ENCODE measurements at regions not wholly inside any gene's neighbourhood (a gene's known extent, or its start where the extent isn't known, plus 50 kb on each side); places are given as distances from the start of the nearest gene placed in this dataset.

- DNase-seq: no peak
Measured at GRCh38 chr1:184329245-184329953, 57.4 kb upstream of the C1orf21 start.

- DNase-seq: no peak
Measured at GRCh38 chr1:184329962-184330868, 56.6 kb upstream of the C1orf21 start.

- DNase-seq: no peak
Measured at GRCh38 chr1:184330875-184331274, 56.0 kb upstream of the C1orf21 start.
